ENCODE measurements at regions not wholly inside any gene's neighbourhood (a gene's known extent, or its start where the extent isn't known, plus 50 kb on each side); places are given as distances from the start of the nearest gene placed in this dataset.
"Not testable (repeated sequence)": the region's sequence is repeated elsewhere in the genome, so short reads cannot be mapped to it uniquely, and the experiment has no call there.

DNA sequence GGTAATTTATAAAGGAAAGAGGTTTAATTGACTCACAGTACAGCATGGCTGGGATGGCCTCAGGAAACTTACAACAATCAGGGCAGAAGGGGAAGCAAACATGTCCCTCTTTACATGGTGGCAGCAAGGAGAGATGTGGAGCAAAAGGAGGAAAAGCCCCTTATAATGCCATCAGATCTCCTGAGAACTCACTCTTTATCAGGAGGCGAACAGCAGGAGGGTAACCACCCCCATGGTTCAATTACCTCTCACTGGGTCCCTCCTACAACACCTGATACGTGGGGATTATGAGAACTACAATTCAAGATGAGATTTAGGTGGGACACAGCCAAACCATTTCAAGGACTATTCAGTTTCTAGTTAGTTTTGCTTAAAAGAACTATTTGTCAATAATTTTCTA, 453.3 kb downstream of the C12orf50 start:
- TF ChIP-seq, protein P1, sequence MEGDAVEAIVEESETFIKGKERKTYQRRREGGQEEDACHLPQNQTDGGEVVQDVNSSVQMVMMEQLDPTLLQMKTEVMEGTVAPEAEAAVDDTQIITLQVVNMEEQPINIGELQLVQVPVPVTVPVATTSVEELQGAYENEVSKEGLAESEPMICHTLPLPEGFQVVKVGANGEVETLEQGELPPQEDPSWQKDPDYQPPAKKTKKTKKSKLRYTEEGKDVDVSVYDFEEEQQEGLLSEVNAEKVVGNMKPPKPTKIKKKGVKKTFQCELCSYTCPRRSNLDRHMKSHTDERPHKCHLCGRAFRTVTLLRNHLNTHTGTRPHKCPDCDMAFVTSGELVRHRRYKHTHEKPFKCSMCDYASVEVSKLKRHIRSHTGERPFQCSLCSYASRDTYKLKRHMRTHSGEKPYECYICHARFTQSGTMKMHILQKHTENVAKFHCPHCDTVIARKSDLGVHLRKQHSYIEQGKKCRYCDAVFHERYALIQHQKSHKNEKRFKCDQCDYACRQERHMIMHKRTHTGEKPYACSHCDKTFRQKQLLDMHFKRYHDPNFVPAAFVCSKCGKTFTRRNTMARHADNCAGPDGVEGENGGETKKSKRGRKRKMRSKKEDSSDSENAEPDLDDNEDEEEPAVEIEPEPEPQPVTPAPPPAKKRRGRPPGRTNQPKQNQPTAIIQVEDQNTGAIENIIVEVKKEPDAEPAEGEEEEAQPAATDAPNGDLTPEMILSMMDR (IDR thresholded peaks at IDR 0.05; ENCODE audit: low read length): no peak
- no peak for TF ChIP-seq EZH2 (IDR thresholded peaks at IDR 0.05; ENCODE audit: borderline replicate concordance, low read length)
- no peaks in the 10 kb centered on the region for H3K9me2 ChIP-seq (ENCODE audit: low read depth, low read length)
- no peak overlapping the region for H3K27ac ChIP-seq (ENCODE audit: low read depth, low read length, poor library complexity, severe bottlenecking)
- no peak overlapping the region for H2AFZ ChIP-seq (ENCODE audit: low read length)
- H3K27me3 ChIP-seq (ENCODE audit: insufficient read depth, low read length): no peaks in the 10 kb centered on the region
- H4K20me1 ChIP-seq (ENCODE audit: insufficient read depth, low read length): no peaks in the 10 kb centered on the region
- no peak overlapping the region for H3K4me3 ChIP-seq (ENCODE audit: low read depth, low read length, poor library complexity, severe bottlenecking)
- H3K9me3 ChIP-seq (ENCODE audit: low read length): no peaks in the 10 kb centered on the region
- no peaks in the 10 kb centered on the region for H3K36me3 ChIP-seq (ENCODE audit: insufficient read depth, low read length)
- H3K79me2 ChIP-seq (ENCODE audit: insufficient read depth, low read length): no peaks in the 10 kb centered on the region
- H3F3A ChIP-seq (ENCODE audit: insufficient read depth, low read length): no peaks in the 10 kb centered on the region
- no peak overlapping the region for H3K9ac ChIP-seq (ENCODE audit: low read length)
- no peaks in the 10 kb centered on the region for H3K4me1 ChIP-seq (ENCODE audit: insufficient read depth, low read length, severe bottlenecking)
- no peak overlapping the region for H3K4me2 ChIP-seq (ENCODE audit: low read length)

DNA sequence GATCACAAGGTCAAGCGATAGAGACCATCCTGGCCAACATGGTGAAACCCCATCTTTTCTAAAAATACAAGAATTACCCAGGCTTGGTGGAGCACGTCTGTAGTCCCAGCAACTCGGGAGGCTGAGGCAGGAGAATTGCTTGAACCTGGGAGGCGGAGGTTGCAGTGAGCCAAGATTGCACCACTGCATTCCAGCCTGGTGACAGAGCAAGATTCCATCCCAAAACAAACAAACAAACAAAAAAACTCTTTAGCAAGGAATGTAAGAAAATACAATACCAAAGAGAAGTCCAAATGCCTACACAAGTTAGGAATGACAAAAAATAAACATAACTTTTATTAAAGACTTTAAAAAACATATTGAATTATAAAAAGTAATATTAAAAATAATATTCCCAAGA, 462.3 kb downstream of the C12orf50 start:
- not testable (repeated sequence) for H3K4me1 ChIP-seq (ENCODE audit: insufficient read depth, low read length, severe bottlenecking); H3K36me3 ChIP-seq (ENCODE audit: insufficient read depth, low read length); H3K27ac ChIP-seq (ENCODE audit: low read depth, low read length, poor library complexity, severe bottlenecking); H3K79me2 ChIP-seq (ENCODE audit: insufficient read depth, low read length); H3K4me3 ChIP-seq (ENCODE audit: low read depth, low read length, poor library complexity, severe bottlenecking); H3K27me3 ChIP-seq (ENCODE audit: insufficient read depth, low read length); H2AFZ ChIP-seq (ENCODE audit: low read length); H3K9me3 ChIP-seq (ENCODE audit: low read length); H3K4me2 ChIP-seq (ENCODE audit: low read length); H3K9ac ChIP-seq (ENCODE audit: low read length); H4K20me1 ChIP-seq (ENCODE audit: insufficient read depth, low read length); H3K9me2 ChIP-seq (ENCODE audit: low read depth, low read length); H3F3A ChIP-seq (ENCODE audit: insufficient read depth, low read length)

DNA sequence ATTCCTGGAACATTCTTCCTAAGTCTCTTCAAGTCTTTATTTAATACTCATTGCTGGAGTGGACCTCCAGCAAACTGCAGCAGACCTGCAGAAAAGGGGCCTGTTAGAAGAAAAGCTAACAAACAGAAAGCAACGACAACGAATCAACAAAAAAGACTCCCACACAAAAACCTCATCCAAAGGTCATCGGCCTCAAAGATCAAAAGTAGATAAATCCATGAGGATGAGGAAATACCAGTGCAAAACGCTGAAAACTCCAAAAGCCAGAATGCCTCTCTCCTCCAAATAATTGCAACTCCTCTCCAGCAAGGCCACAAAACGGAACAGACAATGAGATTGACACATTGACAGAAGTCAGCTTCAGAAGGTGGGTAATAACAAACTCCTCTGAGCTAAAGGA, 472.2 kb downstream of the C12orf50 start:
- Histone ChIP-seq H3K36me3 (ENCODE audit: insufficient read depth, low read length) (no peaks in the 10 kb centered on the region), H3K27me3 (ENCODE audit: insufficient read depth, low read length) (no peaks in the 10 kb centered on the region), H3K4me1 (ENCODE audit: insufficient read depth, low read length, severe bottlenecking) (no peaks in the 10 kb centered on the region), H3F3A (ENCODE audit: insufficient read depth, low read length) (no peaks in the 10 kb centered on the region), H3K9me3 (ENCODE audit: low read length) (no peaks in the 10 kb centered on the region), H3K4me2 (ENCODE audit: low read length) (no peak overlapping the region), H3K4me3 (ENCODE audit: low read depth, low read length, poor library complexity, severe bottlenecking) (no peak overlapping the region), H4K20me1 (ENCODE audit: insufficient read depth, low read length) (no peaks in the 10 kb centered on the region), H3K27ac (ENCODE audit: low read depth, low read length, poor library complexity, severe bottlenecking) (no peak overlapping the region), H3K9ac (ENCODE audit: low read length) (no peak overlapping the region), H2AFZ (ENCODE audit: low read length) (no peak overlapping the region), H3K79me2 (ENCODE audit: insufficient read depth, low read length) (no peaks in the 10 kb centered on the region), H3K9me2 (ENCODE audit: low read depth, low read length) (no peaks in the 10 kb centered on the region)
- TF ChIP-seq, protein P1 (IDR thresholded peaks at IDR 0.05; ENCODE audit: low read length): no peak
- no peak for TF ChIP-seq EZH2 (IDR thresholded peaks at IDR 0.05; ENCODE audit: borderline replicate concordance, low read length)

GRCh38 chr12:87531213-87531612, 498.0 kb downstream of the C12orf50 start:
- not testable (repeated sequence) for H2AFZ ChIP-seq (ENCODE audit: low read length); H3K9me3 ChIP-seq (ENCODE audit: low read length); H4K20me1 ChIP-seq (ENCODE audit: insufficient read depth, low read length); H3K36me3 ChIP-seq (ENCODE audit: insufficient read depth, low read length); H3K9me2 ChIP-seq (ENCODE audit: low read depth, low read length); H3K4me3 ChIP-seq (ENCODE audit: low read depth, low read length, poor library complexity, severe bottlenecking); H3K4me2 ChIP-seq (ENCODE audit: low read length); H3K79me2 ChIP-seq (ENCODE audit: insufficient read depth, low read length); H3K27ac ChIP-seq (ENCODE audit: low read depth, low read length, poor library complexity, severe bottlenecking); H3K27me3 ChIP-seq (ENCODE audit: insufficient read depth, low read length); H3K4me1 ChIP-seq (ENCODE audit: insufficient read depth, low read length, severe bottlenecking); H3F3A ChIP-seq (ENCODE audit: insufficient read depth, low read length); H3K9ac ChIP-seq (ENCODE audit: low read length)

All from OCI-LY1 (cell line).